ENCODE measurements at regions not wholly inside any gene's neighbourhood (a gene's known extent, or its start where the extent isn't known, plus 50 kb on each side); places are given as distances from the start of the nearest gene placed in this dataset.

GRCh38 chr1:213550804-213551203, 437.0 kb upstream of the PROX1 start:
- TF ChIP-seq, protein P1, sequence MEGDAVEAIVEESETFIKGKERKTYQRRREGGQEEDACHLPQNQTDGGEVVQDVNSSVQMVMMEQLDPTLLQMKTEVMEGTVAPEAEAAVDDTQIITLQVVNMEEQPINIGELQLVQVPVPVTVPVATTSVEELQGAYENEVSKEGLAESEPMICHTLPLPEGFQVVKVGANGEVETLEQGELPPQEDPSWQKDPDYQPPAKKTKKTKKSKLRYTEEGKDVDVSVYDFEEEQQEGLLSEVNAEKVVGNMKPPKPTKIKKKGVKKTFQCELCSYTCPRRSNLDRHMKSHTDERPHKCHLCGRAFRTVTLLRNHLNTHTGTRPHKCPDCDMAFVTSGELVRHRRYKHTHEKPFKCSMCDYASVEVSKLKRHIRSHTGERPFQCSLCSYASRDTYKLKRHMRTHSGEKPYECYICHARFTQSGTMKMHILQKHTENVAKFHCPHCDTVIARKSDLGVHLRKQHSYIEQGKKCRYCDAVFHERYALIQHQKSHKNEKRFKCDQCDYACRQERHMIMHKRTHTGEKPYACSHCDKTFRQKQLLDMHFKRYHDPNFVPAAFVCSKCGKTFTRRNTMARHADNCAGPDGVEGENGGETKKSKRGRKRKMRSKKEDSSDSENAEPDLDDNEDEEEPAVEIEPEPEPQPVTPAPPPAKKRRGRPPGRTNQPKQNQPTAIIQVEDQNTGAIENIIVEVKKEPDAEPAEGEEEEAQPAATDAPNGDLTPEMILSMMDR (IDR thresholded peaks at IDR 0.05; ENCODE audit: poor library complexity) = no peak
- TF ChIP-seq EZH2 (IDR thresholded peaks at IDR 0.05; ENCODE audit: borderline replicate concordance) (no peak), EZH2phosphoT487 (IDR thresholded peaks at IDR 0.05; ENCODE audit: low read depth, severe bottlenecking, unreplicated experiment) (no peak)

Measured in hepatocyte (in vitro differentiated cells).